Right atrium auricular region (tissue), 2 donors: ENCODE measurements at regions not wholly inside any gene's neighbourhood (a gene's known extent, or its start where the extent isn't known, plus 50 kb on each side); places are given as distances from the start of the nearest gene placed in this dataset.
"Not testable (repeated sequence)": the region's sequence is repeated elsewhere in the genome, so short reads cannot be mapped to it uniquely, and the experiment has no call there.

Experiments
- DNase-seq: peaks from one replicate; pipeline ENCODE4 v3.0.0-alpha.2; 2019; ENCODE audit warnings: low spot score
- H3K27ac ChIP-seq, 2 donors: fragments of 200-600 bp; sonication (generic); 1 replicate in 1 of 2; 2 replicates in 1 of 2; pipeline ENCODE4 v1.5.1; 2016 to 2019
- H3K27me3 ChIP-seq, 2 donors: fragments of 200-600 bp; sonication (generic); one replicate each; pipeline versions ENCODE4 v1.5.1 to v1.6.0; 2017 to 2019
- H3K36me3 ChIP-seq: fragments of 200-600 bp; sonication (generic); one replicate; pipeline ENCODE4 v1.5.1; 2016
- H3K4me1 ChIP-seq, 2 donors: fragments of 200-600 bp; sonication (generic); one replicate each; pipeline versions ENCODE4 v1.5.1 to v1.6.0; 2017 to 2019
- H3K4me3 ChIP-seq, 2 donors: fragments of 200-600 bp; sonication (generic); 1 replicate in 1 of 2; 2 replicates in 1 of 2; pipeline ENCODE4 v1.5.1; 2017 to 2019; ENCODE audit warnings: mild to moderate bottlenecking in 1 of 2, moderate library complexity in 1 of 2
- H3K9me3 ChIP-seq, 2 donors: fragments of 200-600 bp; sonication (generic); one replicate each; pipeline ENCODE4 v1.5.1; 2019
- TF ChIP-seq, protein P1 (sequence below), 2 donors: fragments of 200-600 bp; sonication (generic); IDR thresholded peaks; one replicate each; pipeline ENCODE4 v1.5.1; 2019; ENCODE audit warnings: antibody characterized with exemption in 2 of 2

DNA sequence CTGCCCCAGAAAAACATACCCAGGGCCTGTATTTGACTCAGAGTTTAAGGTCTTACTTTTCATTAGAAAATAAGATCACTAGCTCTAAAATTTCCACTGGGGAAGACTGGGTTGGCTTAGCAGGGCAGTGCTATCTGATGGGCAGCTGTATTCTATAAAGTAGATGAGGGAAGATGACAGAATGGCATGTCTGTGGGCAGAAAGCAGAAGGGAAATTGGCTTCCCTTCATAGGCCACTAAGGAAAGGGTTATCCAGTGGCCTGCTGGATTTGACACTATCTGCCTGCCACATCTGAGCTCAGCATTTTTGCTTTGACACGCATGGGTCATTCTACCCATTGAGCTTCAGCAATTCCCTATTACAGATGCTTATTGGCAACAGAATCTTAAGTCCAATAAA lies 461.3 kb upstream of the RASGRP1 start:
- Histone ChIP-seq H3K36me3 (no peaks in the 10 kb centered on the region), H3K27me3 (no peaks in the 10 kb centered on the region), H3K9me3 (no peaks in the 10 kb centered on the region), H3K4me1 (no peaks in the 10 kb centered on the region), H3K4me3 (no peak overlapping the region), H3K27ac (no peak overlapping the region)
- DNase-seq = no peak
- TF ChIP-seq, protein P1, sequence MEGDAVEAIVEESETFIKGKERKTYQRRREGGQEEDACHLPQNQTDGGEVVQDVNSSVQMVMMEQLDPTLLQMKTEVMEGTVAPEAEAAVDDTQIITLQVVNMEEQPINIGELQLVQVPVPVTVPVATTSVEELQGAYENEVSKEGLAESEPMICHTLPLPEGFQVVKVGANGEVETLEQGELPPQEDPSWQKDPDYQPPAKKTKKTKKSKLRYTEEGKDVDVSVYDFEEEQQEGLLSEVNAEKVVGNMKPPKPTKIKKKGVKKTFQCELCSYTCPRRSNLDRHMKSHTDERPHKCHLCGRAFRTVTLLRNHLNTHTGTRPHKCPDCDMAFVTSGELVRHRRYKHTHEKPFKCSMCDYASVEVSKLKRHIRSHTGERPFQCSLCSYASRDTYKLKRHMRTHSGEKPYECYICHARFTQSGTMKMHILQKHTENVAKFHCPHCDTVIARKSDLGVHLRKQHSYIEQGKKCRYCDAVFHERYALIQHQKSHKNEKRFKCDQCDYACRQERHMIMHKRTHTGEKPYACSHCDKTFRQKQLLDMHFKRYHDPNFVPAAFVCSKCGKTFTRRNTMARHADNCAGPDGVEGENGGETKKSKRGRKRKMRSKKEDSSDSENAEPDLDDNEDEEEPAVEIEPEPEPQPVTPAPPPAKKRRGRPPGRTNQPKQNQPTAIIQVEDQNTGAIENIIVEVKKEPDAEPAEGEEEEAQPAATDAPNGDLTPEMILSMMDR (IDR thresholded peaks at IDR 0.05) = no peak

DNA sequence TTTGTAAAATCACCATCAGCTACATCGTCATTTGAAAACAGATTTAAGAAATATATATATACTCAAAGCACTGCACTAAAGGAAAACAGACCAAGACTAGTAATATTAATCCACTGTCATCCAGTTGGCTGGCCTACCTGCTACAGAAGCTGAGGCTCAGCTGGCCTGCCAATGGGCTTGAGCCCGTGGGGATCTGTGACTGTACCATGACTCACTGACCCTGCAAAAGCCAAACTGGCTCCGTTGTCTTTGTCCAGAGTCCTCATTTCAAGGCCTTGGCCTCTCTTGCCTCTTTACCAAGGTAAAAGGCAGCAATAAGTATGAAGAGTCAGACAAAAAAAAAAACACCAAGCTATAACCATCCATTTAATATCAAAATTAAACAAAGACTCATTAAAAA lies 463.5 kb upstream of the RASGRP1 start:
- Histone ChIP-seq H3K9me3 (no peaks in the 10 kb centered on the region), H3K27me3 (no peaks in the 10 kb centered on the region), H3K36me3 (no peaks in the 10 kb centered on the region), H3K4me1 (no peaks in the 10 kb centered on the region), H3K4me3 (no peak overlapping the region), H3K27ac (no peak overlapping the region)
- TF ChIP-seq, protein P1 (IDR thresholded peaks at IDR 0.05) = no peak
- peak; percentile 73 for DNase-seq

DNA sequence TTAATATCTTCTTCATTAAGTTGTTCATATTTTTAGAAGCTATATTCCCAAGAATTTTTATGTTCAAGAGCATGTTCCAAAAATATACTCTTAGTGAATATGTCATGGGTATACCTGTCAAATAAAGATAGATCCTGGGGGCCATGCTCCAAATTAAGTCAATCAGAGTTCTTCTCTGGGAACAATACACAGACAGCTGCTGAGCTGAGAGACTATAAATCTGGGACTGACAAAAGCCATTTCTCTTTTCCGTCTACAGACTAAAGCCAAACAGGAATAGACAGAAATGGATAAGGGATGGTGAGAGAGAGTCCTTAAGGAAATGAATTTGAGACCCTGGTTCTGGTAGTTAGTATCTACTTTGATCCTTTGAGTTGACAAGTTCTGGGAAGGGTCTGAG lies 465.1 kb upstream of the RASGRP1 start:
- Histone ChIP-seq H3K36me3 (no peaks in the 10 kb centered on the region), H3K9me3 (no peaks in the 10 kb centered on the region), H3K27me3 (no peaks in the 10 kb centered on the region), H3K4me3 (no peak overlapping the region), H3K4me1 (no peaks in the 10 kb centered on the region), H3K27ac (no peak overlapping the region)
- no peak for DNase-seq
- TF ChIP-seq, protein P1 (IDR thresholded peaks at IDR 0.05) = no peak

DNA sequence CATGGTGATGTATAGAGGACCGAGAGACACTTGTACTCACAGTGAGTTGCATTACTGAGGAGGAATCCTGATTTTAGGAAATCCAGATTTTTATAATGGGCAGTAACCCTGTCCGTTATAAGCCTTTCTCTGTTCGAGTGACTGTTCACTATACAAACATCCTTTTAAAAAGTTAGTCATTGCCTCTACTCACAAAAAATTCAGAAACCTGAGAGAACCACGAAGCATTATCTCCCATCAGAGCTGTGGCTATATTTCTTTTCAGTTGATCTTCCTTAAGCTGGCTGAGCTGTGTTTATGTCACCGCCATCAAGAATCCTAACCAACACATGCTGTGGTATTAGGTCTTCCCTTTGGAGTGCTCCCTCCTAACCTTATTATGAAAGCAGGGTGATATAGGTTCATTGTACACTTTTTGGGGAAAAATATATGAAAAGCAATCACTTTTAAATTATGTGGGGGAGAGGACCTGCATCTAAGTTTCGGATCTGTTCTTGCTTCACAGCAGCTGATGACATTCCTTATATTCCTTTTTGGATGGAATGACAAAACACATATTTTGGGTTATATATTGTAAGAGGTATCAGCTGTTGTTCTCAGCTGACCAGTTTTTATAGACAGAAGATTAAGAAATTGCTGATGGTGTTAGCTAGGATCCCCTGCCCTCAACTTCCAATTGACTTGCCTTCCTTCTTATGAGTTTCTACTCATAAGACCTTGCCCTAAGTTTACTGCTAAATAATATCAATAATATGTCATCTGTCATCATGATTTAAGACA lies 465.9 kb upstream of the RASGRP1 start:
- Histone ChIP-seq H3K27ac (no peak overlapping the region), H3K27me3 (no peaks in the 10 kb centered on the region), H3K36me3 (no peaks in the 10 kb centered on the region), H3K4me3 (no peak overlapping the region), H3K4me1 (no peaks in the 10 kb centered on the region), H3K9me3 (no peaks in the 10 kb centered on the region)
- TF ChIP-seq, protein P1 (IDR thresholded peaks at IDR 0.05) = no peak
- DNase-seq = no peak

GRCh38 chr15:39031596-39031995 lies 467.0 kb upstream of the RASGRP1 start:
- TF ChIP-seq, protein P1 (IDR thresholded peaks at IDR 0.05) = no peak
- H3K27me3 ChIP-seq = no peaks in the 10 kb centered on the region
- H3K4me1 ChIP-seq = no peaks in the 10 kb centered on the region
- no peaks in the 10 kb centered on the region for H3K9me3 ChIP-seq
- H3K27ac ChIP-seq = no peak overlapping the region
- no peak for DNase-seq
- H3K36me3 ChIP-seq = no peaks in the 10 kb centered on the region
- H3K4me3 ChIP-seq = no peak overlapping the region

- no peaks in the 10 kb centered on the region for H3K27me3 ChIP-seq
- no peaks in the 10 kb centered on the region for H3K36me3 ChIP-seq
- no peaks in the 10 kb centered on the region for H3K4me1 ChIP-seq
- H3K9me3 ChIP-seq = no peaks in the 10 kb centered on the region
- no peak for DNase-seq
- H3K4me3 ChIP-seq = no peak overlapping the region
- TF ChIP-seq, protein P1 (IDR thresholded peaks at IDR 0.05) = no peak
- H3K27ac ChIP-seq = no peak overlapping the region
These were observed 470.2 kb upstream of the RASGRP1 start for GRCh38 chr15:39034816-39035215.

DNA sequence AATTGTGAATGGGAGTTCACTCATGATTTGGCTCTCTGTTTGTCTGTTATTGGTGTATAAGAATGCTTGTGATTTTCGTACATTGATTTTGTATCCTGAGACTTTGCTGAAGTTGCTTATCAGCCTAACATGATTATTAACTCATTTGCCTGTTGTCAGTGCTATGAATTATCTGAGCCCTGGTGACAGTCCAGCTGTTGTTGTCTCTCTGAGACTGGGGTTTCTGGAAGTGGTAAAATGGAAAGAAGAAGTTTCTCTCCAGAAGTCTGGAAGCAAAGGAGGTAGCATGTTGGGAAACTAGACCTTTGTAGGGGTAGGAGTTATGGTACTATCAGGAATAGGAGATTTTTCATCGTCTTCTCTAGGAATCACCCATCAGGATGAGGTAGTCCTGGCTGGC lies 473.0 kb upstream of the RASGRP1 start:
- not testable (repeated sequence) for H3K27ac ChIP-seq, DNase-seq, H3K36me3 ChIP-seq, H3K27me3 ChIP-seq, H3K4me3 ChIP-seq, H3K9me3 ChIP-seq, H3K4me1 ChIP-seq
